HG03280 (cell line): ENCODE measurements at regions not wholly inside any gene's neighbourhood (a gene's known extent, or its start where the extent isn't known, plus 50 kb on each side); places are given as distances from the start of the nearest gene placed in this dataset.

Experiments
- ATAC-seq: cut with Tn5 transposase; IDR thresholded peaks from one replicate; pipeline ENCODE4 v1.9.1; 2021; ENCODE audit warnings: mild to moderate bottlenecking, moderate library complexity; ENCODE audit not compliant: unreplicated experiment

DNA sequence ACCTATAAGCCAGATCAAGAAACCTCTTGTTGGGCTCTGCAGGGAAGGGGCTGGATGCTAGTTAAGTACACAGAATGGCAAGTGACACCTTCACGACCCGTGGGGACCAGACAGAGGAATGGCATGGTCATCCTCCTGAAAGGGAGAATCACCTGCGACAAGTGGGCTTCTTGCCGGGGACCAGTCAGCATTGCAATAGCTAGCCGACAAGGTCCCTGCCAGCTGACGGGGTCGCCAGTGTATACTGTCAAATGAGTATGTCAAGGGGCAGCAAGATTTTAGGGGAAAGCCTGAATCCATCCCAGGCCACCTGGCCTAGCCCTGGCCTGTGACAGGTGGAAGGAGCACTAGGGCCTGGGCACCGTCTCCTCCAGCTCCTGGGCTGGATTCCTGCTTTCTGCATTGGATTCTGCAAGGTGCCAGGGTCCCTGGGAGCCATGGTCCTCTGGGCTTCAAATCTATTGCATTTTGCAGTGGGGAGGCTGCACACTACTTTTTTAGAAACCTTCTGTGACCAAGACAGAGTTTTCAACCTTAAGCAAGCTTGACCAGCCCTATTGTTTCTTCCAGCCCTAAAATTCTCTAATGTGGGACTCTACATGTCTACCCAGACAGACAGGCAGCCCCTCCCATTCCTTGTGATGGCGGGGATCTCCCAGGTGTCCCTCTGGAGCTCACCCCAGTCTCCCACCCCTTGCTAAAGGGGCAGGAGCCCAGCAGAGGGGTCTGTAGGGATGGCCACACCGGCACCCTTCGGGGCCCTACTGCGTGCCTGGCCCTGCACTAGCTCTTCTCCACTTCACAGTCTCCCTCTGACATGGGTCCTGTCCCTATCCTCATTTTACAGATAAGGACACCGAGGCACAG is 178.5 kb downstream of the GLI2 start:
- ATAC-seq, result no peak

- ATAC-seq, result no peak
These were observed 179.3 kb downstream of the GLI2 start for GRCh38 chr2:120914839-120915521.

- ATAC-seq, result no peak
These were observed 180.0 kb downstream of the GLI2 start for GRCh38 chr2:120915670-120916069.

DNA sequence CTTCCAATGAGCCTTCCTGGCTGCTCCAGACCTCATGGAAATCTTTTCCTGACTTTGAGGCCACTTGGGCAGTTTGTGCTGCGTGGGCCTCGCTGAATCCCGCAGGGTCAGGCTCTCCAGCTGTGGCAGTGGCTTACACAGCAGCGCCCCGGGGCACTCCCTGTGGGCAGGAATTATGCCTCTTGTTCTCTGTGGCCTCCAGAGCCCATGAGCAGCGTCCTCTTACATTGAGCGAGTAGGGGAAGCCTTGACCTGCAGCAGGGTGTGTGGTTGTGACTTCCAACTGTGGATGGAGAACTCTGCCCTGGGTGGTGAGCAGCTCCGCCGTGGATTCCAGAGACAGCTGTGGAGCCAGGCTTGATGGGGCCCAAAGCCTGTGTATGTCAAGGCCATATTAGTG is 180.8 kb downstream of the GLI2 start:
- ATAC-seq, result no peak

DNA sequence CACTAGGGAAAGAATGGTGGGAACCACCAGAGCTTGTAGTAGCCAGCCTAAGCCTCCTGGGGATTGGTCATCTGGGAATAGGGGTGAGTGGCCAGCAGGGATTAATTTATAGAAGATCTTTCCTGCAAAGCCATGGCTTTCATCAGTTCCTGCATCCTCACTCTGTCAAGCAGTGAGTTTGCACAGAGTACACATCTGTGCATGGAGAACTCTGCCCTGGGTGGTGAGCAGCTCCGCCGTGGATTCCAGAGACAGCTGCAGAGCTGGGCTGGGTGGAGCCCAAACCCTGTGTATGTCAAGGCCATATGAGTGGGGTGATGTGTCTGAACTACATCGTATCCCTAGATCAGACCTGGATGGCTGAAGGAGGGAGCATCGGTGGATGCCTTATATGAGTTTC is 182.2 kb downstream of the GLI2 start:
- no peak for ATAC-seq

GRCh38 chr2:120919216-120919615 is 183.5 kb downstream of the GLI2 start:
- no peak for ATAC-seq

GRCh38 chr2:120919771-120920453 is 184.2 kb downstream of the GLI2 start:
- ATAC-seq, result no peak

DNA sequence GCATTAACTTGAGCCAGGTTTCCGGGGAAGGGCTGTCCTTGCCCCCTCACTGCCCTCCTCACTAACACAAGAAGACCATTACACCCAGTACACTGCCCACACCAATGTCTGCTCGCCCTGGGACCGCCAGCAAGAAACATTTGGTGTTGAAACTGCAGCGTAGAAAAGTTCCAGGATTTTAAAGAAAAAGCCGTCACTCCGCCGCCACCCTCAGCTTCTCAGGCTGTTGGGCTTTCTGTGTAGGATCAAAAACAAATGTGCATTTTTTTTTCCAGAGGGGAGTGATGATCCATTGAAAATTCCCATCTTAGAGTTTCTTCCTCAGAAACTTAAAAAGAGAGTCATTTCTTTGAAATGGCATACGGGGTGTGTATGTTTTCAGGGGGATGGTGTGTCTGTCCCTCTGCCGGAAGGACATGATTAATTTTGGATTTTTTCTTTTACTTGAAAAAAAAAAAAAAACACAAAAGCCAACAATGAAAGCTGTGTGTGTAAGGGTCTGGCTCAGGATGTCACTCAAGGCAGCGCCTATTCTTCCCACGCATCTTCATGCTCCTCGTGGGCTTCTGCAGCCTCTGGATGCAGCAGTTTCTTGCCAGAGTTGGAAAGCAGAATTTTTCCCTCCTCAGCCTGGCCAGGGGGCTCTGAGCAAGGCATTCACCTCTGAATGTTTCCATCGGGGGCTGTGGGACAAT is 184.9 kb downstream of the GLI2 start:
- ATAC-seq, result no peak

GRCh38 chr2:120921457-120921856 is 185.8 kb downstream of the GLI2 start:
- no peak for ATAC-seq

- no peak for ATAC-seq
These were observed 187.1 kb downstream of the GLI2 start for GRCh38 chr2:120922571-120923332.

DNA sequence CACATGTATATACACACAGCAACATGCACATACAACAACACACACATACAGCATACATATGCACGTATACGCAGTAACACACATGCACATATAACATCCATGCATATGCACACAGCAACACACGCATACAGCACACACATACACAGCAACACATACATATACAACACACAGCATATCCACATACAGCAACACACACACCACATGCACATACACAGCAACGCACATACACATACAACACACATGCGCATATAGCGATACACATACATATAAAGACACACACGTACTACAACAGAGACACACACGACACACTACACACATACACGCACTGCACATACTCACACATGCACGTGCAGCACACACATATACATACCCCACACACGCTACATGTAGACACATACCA is 187.8 kb downstream of the GLI2 start:
- ATAC-seq, result no peak

DNA sequence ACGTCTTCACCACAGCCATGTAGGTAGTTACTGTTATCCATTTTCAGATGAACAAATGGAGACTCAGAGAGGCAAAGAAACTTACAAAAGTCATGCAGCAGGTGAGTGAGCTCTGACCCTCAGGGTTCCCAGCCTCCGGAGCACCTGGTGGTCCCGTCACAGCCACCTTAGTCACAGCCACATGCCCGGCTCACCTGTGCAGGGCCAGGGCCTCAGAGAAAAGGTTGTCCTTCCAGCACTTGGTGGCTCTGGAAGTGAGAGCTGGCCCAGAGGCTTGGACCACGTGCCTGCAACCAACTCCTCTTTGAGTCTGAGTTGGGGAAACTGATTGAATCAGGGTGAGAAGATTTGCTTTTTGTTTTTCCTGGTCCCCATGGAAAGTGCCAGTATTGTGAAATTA is 189.3 kb downstream of the GLI2 start:
- ATAC-seq, result no peak

- no peak for ATAC-seq
These were observed 191.0 kb downstream of the GLI2 start for GRCh38 chr2:120926463-120927264.

DNA sequence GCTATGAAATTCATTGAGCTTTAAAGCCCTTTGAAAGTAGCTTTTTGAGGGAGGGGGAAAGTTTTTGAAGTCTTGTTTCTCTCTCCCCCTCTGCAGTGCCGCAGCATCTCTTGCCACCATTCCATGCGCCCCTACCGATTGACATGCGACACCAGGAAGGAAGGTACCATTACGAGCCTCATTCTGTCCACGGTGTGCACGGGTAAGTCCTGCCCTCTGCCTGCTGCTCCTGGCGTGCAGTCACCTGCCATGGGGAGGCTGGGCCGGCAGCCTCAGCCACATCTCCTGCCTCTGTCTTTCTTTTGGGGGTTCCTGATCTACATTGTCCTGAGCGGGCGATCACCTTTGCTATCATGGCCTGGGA is 191.6 kb downstream of the GLI2 start:
- ATAC-seq, result no peak

DNA sequence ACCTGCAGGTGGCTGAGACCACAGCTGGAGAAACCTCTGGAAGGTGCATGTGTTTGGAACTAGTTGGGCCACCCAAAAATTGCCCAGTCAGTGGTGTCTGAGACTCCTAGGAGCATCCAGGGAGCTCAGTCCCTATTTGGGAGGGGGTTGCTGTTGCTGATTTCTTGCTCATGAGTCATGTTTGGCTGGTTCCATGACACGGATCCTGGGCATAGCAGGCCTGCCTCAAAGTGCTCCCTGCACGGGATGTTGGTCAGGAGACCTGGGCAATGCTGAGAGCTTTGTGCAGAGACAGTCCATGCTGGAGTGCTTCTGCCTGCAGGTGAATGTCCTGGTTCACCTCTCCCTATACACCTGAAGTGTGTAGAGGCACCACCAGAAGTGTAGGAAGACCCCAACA is 194.2 kb downstream of the GLI2 start:
- ATAC-seq, result no peak

DNA sequence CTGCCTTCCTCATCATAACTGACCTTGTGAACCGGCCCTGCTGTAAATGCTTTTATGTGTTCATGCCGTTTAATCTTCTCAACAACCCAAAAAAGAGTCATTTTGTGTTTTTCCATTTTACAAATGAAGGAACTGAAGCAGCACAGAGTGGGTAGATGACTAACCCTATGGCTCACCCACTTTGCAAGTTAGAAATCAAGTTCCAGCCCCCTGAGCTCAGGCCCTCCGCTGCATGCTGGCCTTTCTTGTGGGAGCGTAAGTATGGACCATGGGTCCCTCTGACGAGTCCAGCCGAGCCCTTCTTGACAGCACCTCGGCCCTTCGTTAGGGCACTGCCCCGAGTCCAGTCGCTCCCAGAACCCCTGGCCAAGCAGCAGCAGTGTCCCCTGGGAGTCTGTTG is 194.6 kb downstream of the GLI2 start:
- no peak for ATAC-seq

GRCh38 chr2:120930864-120931263 is 195.2 kb downstream of the GLI2 start:
- no peak for ATAC-seq

DNA sequence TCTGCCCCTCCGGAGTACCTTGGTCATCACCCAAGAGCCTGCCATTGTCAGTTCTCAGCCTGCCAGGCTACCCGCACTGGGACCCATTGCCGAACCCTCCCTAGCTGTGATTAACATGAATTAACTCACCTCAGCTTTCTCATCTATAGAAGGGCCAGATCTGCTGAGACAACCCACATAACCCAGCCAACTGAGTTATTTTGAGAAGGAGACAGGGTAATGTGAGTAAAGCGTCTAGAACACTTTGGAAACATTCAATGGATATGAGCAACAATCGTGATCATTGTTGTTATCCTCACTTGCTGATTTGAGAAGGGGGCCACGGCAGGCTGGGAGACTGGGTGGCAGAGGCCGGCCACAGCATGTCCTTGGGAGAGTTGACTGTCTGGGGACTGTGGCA is 196.8 kb downstream of the GLI2 start:
- no peak for ATAC-seq

DNA sequence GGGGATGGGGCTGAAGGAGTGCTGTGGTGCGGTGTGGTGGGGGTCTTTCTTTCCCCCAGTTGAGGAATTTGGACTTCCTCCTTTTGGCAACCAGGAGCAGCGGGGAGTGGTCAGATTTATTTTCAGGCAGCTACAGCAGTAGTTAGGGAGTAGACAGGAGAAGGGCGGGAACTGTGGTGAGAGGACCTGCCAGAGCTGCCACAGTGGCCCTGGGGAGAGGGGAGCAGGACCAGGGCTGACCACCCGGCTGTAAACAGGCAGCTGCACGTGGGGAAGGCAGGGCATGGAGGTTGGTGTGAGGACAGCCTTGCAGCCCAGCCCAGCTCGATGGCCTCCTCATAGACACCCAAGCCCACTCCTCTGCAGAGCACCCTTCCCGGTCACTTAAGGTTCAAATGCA is 197.2 kb downstream of the GLI2 start:
- no peak for ATAC-seq
